ENCODE measurements at regions not wholly inside any gene's neighbourhood (a gene's known extent, or its start where the extent isn't known, plus 50 kb on each side); places are given as distances from the start of the nearest gene placed in this dataset.

DNA sequence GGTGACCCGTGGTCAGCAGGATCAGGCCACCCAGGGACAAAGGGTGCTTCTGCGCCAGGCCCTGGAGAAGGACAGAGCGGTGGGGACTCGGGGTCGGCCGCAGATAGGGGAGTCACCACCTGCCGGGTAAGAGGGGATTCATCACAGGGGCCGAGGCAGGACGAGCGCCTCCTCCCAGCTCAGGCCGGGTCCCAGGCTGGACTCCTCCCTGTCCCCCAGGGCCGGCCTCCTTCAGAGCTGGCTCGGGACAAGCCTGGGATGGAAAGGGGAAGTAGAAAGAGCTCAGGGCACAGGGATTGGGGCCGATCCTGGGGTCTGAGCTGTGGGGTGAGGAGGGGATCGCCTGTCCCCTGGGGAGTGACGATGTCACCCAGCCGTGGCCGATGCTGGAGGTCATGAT, 139.4 kb downstream of the GPCPD1 start:
- 78 to 80% methylated on average over 18 of the region's 18 CpGs for WGBS, 2 donors
- peak in 2 of 8 donors; percentile 21 to 43 for ATAC-seq
- DNase-seq: no peak

DNA sequence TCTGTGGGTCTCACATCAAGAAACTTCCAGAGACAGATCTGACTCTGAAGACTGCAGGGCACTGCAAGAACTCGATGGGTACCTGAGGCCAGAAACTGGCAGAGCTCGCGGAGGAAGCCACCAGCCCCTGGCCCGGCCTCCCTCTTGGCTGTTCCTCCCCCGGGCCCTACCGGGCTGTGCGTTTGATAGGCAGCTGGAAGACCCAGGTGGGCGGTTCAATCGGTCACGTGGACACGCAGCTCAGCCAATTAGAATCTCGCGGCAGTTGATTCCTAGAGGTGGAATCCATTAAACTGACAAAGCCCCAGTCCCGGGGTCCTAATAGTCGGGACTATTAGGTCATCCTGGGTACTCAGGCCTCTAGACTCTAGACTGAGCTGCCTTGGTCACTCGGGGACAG, 139.9 kb downstream of the GPCPD1 start:
- WGBS, 2 donors: 88 to 89% methylated on average over 16 of the region's 16 CpGs
- no peaks in the 10 kb centered on the region for H3K4me1 ChIP-seq
- DNase-seq: no peak
- TF ChIP-seq CTCF (IDR thresholded peaks at IDR 0.05): no peak
- ATAC-seq: no peak
- no peaks in the 10 kb centered on the region for H3K36me3 ChIP-seq
- peaks cover 0 to 7% (median 0%) of the 10 kb centered on the region in 7 donors for H3K27me3 ChIP-seq
- H3K9me3 ChIP-seq: no peaks in the 10 kb centered on the region
- intact Hi-C loops (cut with DNase I): no loop called here
- no peak overlapping the region for H3K27ac ChIP-seq
- H3K4me3 ChIP-seq: no peak overlapping the region

More for the DNA sequence above, 139.4 kb downstream of the GPCPD1 start:
- H3K27me3 ChIP-seq: peaks cover 0 to 7% (median 0%) of the 10 kb centered on the region in 7 donors
- TF ChIP-seq CTCF (IDR thresholded peaks at IDR 0.05): no peak
- intact Hi-C loops (cut with DNase I): no loop called here
- no peak overlapping the region for H3K27ac ChIP-seq
- H3K36me3 ChIP-seq: no peaks in the 10 kb centered on the region
- no peaks in the 10 kb centered on the region for H3K4me1 ChIP-seq
- H3K9me3 ChIP-seq: no peaks in the 10 kb centered on the region
- H3K4me3 ChIP-seq: peak overlapping the region in 3 of 10 donors; percentile 35 to 45 (median 37)

DNA sequence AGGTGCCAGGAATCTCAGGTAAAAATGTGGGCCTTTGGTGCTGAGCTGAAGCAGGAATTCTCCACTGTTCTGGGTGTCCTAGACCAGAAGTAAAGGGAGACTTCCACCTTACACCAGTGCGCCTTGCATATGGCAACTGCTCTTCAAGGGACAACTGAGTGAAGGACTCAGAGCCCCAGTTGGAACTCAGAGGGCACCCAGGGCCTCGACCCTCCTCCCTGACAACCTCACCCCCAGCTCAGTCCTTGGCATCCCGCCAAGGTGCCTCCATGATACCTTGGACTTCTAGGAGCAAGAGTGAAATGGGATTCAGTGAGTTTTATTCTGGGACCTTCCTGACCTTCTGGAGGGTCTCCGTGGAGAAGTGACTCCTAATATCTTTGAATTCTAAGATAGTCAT, 140.3 kb downstream of the GPCPD1 start:
- Histone ChIP-seq H3K4me1 (no peaks in the 10 kb centered on the region), H3K27ac (no peak overlapping the region), H3K9me3 (no peaks in the 10 kb centered on the region), H3K4me3 (no peak overlapping the region), H3K27me3 (peaks cover 0 to 7% (median 0%) of the 10 kb centered on the region in 7 donors), H3K36me3 (no peaks in the 10 kb centered on the region)
- no peak for ATAC-seq
- intact Hi-C loops (cut with DNase I): no loop called here
- no peak for TF ChIP-seq CTCF (IDR thresholded peaks at IDR 0.05)
- 70 to 73% methylated on average over 4 of the region's 4 CpGs for WGBS, 2 donors
- no peak for DNase-seq

GRCh38 chr20:5469111-5469510, 141.7 kb downstream of the GPCPD1 start:
- H3K27me3 ChIP-seq: peaks cover 0 to 18% (median 0%) of the 10 kb centered on the region in 7 donors
- no peaks in the 10 kb centered on the region for H3K36me3 ChIP-seq
- no peak overlapping the region for H3K4me3 ChIP-seq
- H3K4me1 ChIP-seq: no peaks in the 10 kb centered on the region
- H3K27ac ChIP-seq: no peak overlapping the region
- no peaks in the 10 kb centered on the region for H3K9me3 ChIP-seq
- intact Hi-C loops (cut with DNase I): no loop called here
- 78 to 81% methylated on average over 3 of the region's 3 CpGs for whole genome bisulfite sequencing, 2 donors
- ATAC-seq (no peak), DNase-seq (no peak)
- TF ChIP-seq CTCF (IDR thresholded peaks at IDR 0.05): no peak
